ENCODE measurements at regions not wholly inside any gene's neighbourhood (a gene's known extent, or its start where the extent isn't known, plus 50 kb on each side); places are given as distances from the start of the nearest gene placed in this dataset.

GRCh38 chr1:38487396-38487795, 372.2 kb downstream of the RRAGC start:
- Histone ChIP-seq H3K36me3 (ENCODE audit: insufficient read depth, low read length) (no peaks in the 10 kb centered on the region), H3K9me2 (ENCODE audit: insufficient read depth, low read length) (no peaks in the 10 kb centered on the region), H3K4me3 (ENCODE audit: low read length) (no peak overlapping the region), H3K9me3 (ENCODE audit: low read length) (no peaks in the 10 kb centered on the region), H3K9ac (ENCODE audit: low read length) (no peak overlapping the region), H3F3A (ENCODE audit: insufficient read depth, low read length, poor library complexity, severe bottlenecking) (peaks cover 9% of the 10 kb centered on the region), H3K27ac (ENCODE audit: low read length) (no peak overlapping the region), H4K20me1 (ENCODE audit: insufficient read depth) (no peaks in the 10 kb centered on the region), H2AFZ (ENCODE audit: low read depth, low read length) (no peak overlapping the region), H3K27me3 (ENCODE audit: insufficient read depth, low read depth, low read length) (no peaks in the 10 kb centered on the region), H3K4me2 (ENCODE audit: low read length) (no peak overlapping the region), H3K79me2 (replicated peaks; ENCODE audit: insufficient read depth, low read length) (no peaks in the 10 kb centered on the region)
- TF ChIP-seq EZH2 (IDR thresholded peaks at IDR 0.05; ENCODE audit: borderline replicate concordance, insufficient read depth, low read length, poor library complexity, severe bottlenecking) (no peak), CTCF (IDR thresholded peaks at IDR 0.05; ENCODE audit: poor library complexity, severe bottlenecking) (no peak), POLR2AphosphoS5 (IDR thresholded peaks at IDR 0.05) (no peak), MXI1 (conservative IDR thresholded peaks at IDR 0.05; ENCODE audit: poor library complexity, severe bottlenecking) (no peak), TAF1 (IDR thresholded peaks at IDR 0.05; ENCODE audit: low read depth) (no peak), EP300 (conservative IDR thresholded peaks at IDR 0.05; ENCODE audit: poor library complexity, severe bottlenecking) (no peak), RAD21 (conservative IDR thresholded peaks at IDR 0.05) (no peak), SMC3 (conservative IDR thresholded peaks at IDR 0.05; ENCODE audit: poor library complexity) (no peak)
- TF ChIP-seq, protein P1, sequence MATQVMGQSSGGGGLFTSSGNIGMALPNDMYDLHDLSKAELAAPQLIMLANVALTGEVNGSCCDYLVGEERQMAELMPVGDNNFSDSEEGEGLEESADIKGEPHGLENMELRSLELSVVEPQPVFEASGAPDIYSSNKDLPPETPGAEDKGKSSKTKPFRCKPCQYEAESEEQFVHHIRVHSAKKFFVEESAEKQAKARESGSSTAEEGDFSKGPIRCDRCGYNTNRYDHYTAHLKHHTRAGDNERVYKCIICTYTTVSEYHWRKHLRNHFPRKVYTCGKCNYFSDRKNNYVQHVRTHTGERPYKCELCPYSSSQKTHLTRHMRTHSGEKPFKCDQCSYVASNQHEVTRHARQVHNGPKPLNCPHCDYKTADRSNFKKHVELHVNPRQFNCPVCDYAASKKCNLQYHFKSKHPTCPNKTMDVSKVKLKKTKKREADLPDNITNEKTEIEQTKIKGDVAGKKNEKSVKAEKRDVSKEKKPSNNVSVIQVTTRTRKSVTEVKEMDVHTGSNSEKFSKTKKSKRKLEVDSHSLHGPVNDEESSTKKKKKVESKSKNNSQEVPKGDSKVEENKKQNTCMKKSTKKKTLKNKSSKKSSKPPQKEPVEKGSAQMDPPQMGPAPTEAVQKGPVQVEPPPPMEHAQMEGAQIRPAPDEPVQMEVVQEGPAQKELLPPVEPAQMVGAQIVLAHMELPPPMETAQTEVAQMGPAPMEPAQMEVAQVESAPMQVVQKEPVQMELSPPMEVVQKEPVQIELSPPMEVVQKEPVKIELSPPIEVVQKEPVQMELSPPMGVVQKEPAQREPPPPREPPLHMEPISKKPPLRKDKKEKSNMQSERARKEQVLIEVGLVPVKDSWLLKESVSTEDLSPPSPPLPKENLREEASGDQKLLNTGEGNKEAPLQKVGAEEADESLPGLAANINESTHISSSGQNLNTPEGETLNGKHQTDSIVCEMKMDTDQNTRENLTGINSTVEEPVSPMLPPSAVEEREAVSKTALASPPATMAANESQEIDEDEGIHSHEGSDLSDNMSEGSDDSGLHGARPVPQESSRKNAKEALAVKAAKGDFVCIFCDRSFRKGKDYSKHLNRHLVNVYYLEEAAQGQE (IDR thresholded peaks at IDR 0.05; ENCODE audit: borderline replicate concordance) = no peak

DNA sequence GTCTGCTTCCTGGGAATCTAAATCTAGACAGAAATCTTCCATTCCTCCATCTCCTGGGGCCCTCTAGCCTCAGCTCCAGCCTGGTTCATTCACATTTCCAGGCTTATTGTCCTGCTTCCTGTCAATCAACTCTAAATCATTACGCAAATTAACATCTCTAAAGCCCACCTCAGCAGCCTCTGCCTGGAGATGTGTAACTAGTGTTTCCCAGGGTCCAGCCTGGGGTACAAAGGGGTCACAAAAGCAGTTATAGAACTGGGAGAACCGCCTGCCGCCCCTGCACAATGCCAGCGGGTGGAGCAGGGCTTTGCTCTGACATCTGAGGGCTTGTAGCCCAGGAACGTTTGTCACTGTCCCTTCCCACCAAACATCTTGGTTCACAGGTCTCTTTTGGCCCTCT, 373.5 kb downstream of the RRAGC start:
- Histone ChIP-seq H3F3A (ENCODE audit: insufficient read depth, low read length, poor library complexity, severe bottlenecking) (peaks cover 9% of the 10 kb centered on the region), H3K9me3 (ENCODE audit: low read length) (no peaks in the 10 kb centered on the region), H3K4me3 (ENCODE audit: low read length) (no peak overlapping the region), H3K27me3 (ENCODE audit: insufficient read depth, low read depth, low read length) (no peaks in the 10 kb centered on the region), H3K36me3 (ENCODE audit: insufficient read depth, low read length) (no peaks in the 10 kb centered on the region), H2AFZ (ENCODE audit: low read depth, low read length) (no peak overlapping the region), H3K9ac (ENCODE audit: low read length) (no peak overlapping the region), H4K20me1 (ENCODE audit: insufficient read depth) (no peaks in the 10 kb centered on the region), H3K79me2 (replicated peaks; ENCODE audit: insufficient read depth, low read length) (no peaks in the 10 kb centered on the region), H3K9me2 (ENCODE audit: insufficient read depth, low read length) (no peaks in the 10 kb centered on the region), H3K27ac (ENCODE audit: low read length) (no peak overlapping the region), H3K4me2 (ENCODE audit: low read length) (no peak overlapping the region)
- TF ChIP-seq SMC3 (conservative IDR thresholded peaks at IDR 0.05; ENCODE audit: poor library complexity) (no peak), RAD21 (conservative IDR thresholded peaks at IDR 0.05) (no peak), EP300 (conservative IDR thresholded peaks at IDR 0.05; ENCODE audit: poor library complexity, severe bottlenecking) (no peak), MXI1 (conservative IDR thresholded peaks at IDR 0.05; ENCODE audit: poor library complexity, severe bottlenecking) (no peak), TAF1 (IDR thresholded peaks at IDR 0.05; ENCODE audit: low read depth) (no peak), EZH2 (IDR thresholded peaks at IDR 0.05; ENCODE audit: borderline replicate concordance, insufficient read depth, low read length, poor library complexity, severe bottlenecking) (no peak), CTCF (IDR thresholded peaks at IDR 0.05; ENCODE audit: poor library complexity, severe bottlenecking) (no peak), POLR2AphosphoS5 (IDR thresholded peaks at IDR 0.05) (no peak)
- TF ChIP-seq, protein P1 (IDR thresholded peaks at IDR 0.05; ENCODE audit: borderline replicate concordance) = no peak

Data from neural cell (in vitro differentiated cells).